ENCODE measurements at regions not wholly inside any gene's neighbourhood (a gene's known extent, or its start where the extent isn't known, plus 50 kb on each side); places are given as distances from the start of the nearest gene placed in this dataset.

GRCh38 chr19:31461814-31462539 is 112.7 kb upstream of the TSHZ3 start (continued):
- TF ChIP-seq CTCF (IDR thresholded peaks at IDR 0.05; ENCODE audit: low read depth, low read length, missing input control): no peak
- no peak for TF ChIP-seq FOXA2 (IDR thresholded peaks at IDR 0.05)
- TF ChIP-seq JUND (IDR thresholded peaks at IDR 0.05): no peak
- no peak for TF ChIP-seq RXRA (IDR thresholded peaks at IDR 0.05)
- TF ChIP-seq EGR1 (IDR thresholded peaks at IDR 0.05; ENCODE audit: low read depth in 2 of 2): no peak
- TF ChIP-seq ZBTB33 (IDR thresholded peaks at IDR 0.05): no peak
- TF ChIP-seq RAD21 (IDR thresholded peaks at IDR 0.05): no peak

GRCh38 chr19:31470229-31470939 is 121.1 kb upstream of the TSHZ3 start:
- no peak for DNase-seq (ENCODE audit: low spot score)
- WGBS: 75% methylated on average over 10 of the region's 10 CpGs
- Histone ChIP-seq H3K9me3 (ENCODE audit: control insufficient read depth in 4 of 4, low read length in 3 of 4) (no peaks in the 10 kb centered on the region), H3K27me3 (ENCODE audit: control insufficient read depth in 4 of 4, insufficient read depth in 4 of 4, low read length in 3 of 4) (peaks cover 0 to 8% (median 0%) of the 10 kb centered on the region in 4 donors), H3K4me1 (ENCODE audit: control insufficient read depth in 4 of 4, insufficient read depth in 4 of 4, low read length in 3 of 4) (no peaks in the 10 kb centered on the region), H3K36me3 (ENCODE audit: control insufficient read depth in 4 of 4, insufficient read depth in 3 of 4, low read depth in 1 of 4, low read length in 3 of 4) (no peaks in the 10 kb centered on the region), H3K27ac (ENCODE audit: low read depth in 1 of 2, low read length in 2 of 2) (no peak overlapping the region), H3K4me3 (ENCODE audit: low read depth in 1 of 3, low read length in 3 of 3) (no peak overlapping the region), H3K9ac (ENCODE audit: low read depth in 1 of 2, low read length in 2 of 2) (no peak overlapping the region)
- TF ChIP-seq YY1 (IDR thresholded peaks at IDR 0.05) (no peak), TAF1 (conservative IDR thresholded peaks at IDR 0.05) (no peak), JUND (IDR thresholded peaks at IDR 0.05) (no peak), EGR1 (IDR thresholded peaks at IDR 0.05; ENCODE audit: low read depth in 2 of 2) (no peak), HNF4G (IDR thresholded peaks at IDR 0.05) (no peak), NR2F2 (IDR thresholded peaks at IDR 0.05) (no peak)

- no peak for DNase-seq (ENCODE audit: low spot score)
Observed at GRCh38 chr19:31470952-31471351, 121.7 kb upstream of the TSHZ3 start.

More at GRCh38 chr19:31470952-31471351, 121.7 kb upstream of the TSHZ3 start:
- H3K4me3 ChIP-seq (ENCODE audit: low read depth in 1 of 3, low read length in 3 of 3): no peak overlapping the region
- H3K36me3 ChIP-seq (ENCODE audit: control insufficient read depth in 4 of 4, insufficient read depth in 3 of 4, low read depth in 1 of 4, low read length in 3 of 4): no peaks in the 10 kb centered on the region
- no peak overlapping the region for H3K9ac ChIP-seq (ENCODE audit: low read depth in 1 of 2, low read length in 2 of 2)
- 79% methylated on average over 5 of the region's 5 CpGs for WGBS
- no peak overlapping the region for H3K27ac ChIP-seq (ENCODE audit: low read depth in 1 of 2, low read length in 2 of 2)
- no peak for TF ChIP-seq HNF4G (IDR thresholded peaks at IDR 0.05)
- no peak for TF ChIP-seq HNF4A (conservative IDR thresholded peaks at IDR 0.05)
- no peak for TF ChIP-seq CTCF (IDR thresholded peaks at IDR 0.05; ENCODE audit: low read depth, low read length, missing input control)
- no peak for TF ChIP-seq EGR1 (IDR thresholded peaks at IDR 0.05; ENCODE audit: low read depth in 2 of 2)
- no peak for TF ChIP-seq NR2F2 (IDR thresholded peaks at IDR 0.05)
- TF ChIP-seq REST (IDR thresholded peaks at IDR 0.05): no peak
- TF ChIP-seq RXRA (IDR thresholded peaks at IDR 0.05): no peak
- no peak for TF ChIP-seq GABPA (IDR thresholded peaks at IDR 0.05 in 1 of 2, conservative IDR thresholded peaks at IDR 0.05 in 1 of 2)
- no peak for TF ChIP-seq ZBTB33 (IDR thresholded peaks at IDR 0.05)
- H3K9me3 ChIP-seq (ENCODE audit: control insufficient read depth in 4 of 4, low read length in 3 of 4): no peaks in the 10 kb centered on the region
- H3K27me3 ChIP-seq (ENCODE audit: control insufficient read depth in 4 of 4, insufficient read depth in 4 of 4, low read length in 3 of 4): peaks cover 0 to 3% (median 0%) of the 10 kb centered on the region in 4 donors
- H3K4me1 ChIP-seq (ENCODE audit: control insufficient read depth in 4 of 4, insufficient read depth in 4 of 4, low read length in 3 of 4): no peaks in the 10 kb centered on the region
